GM23338 (cell line): ENCODE measurements at regions not wholly inside any gene's neighbourhood (a gene's known extent, or its start where the extent isn't known, plus 50 kb on each side); places are given as distances from the start of the nearest gene placed in this dataset.
A peak's percentile ranks its signal among the peaks of the same experiment; 100 is the strongest.

ENCODE experiments used
- ATAC-seq: fragments of 200-7000 bp; cut with Tn5 transposase; 3 replicates; pipeline ENCODE4 v1.9.1; 2020
- DNase-seq: peaks from one replicate; pipeline ENCODE4 v3.0.0-alpha.2; 2015; ENCODE audit warnings: low spot score
- H2AFZ ChIP-seq: fragments of 200-600 bp; sonication (generic); 2 replicates; pipeline ENCODE4 v1.8.0; 2016; ENCODE audit warnings: antibody characterized with exemption, mild to moderate bottlenecking, moderate library complexity
- H3F3A ChIP-seq: fragments of 200-600 bp; sonication (generic); replicated peaks from 2 replicates; pipeline ENCODE4 v1.8.0; 2017; ENCODE audit warnings: antibody characterized with exemption, mixed run types, low read depth
- H3K27ac ChIP-seq: fragments of 200-600 bp; sonication (generic); 2 replicates; pipeline ENCODE4 v1.6.1; 2016; ENCODE audit warnings: low read depth
- H3K27me3 ChIP-seq: fragments of 200-600 bp; sonication (generic); 2 replicates; pipeline ENCODE4 v1.8.0; 2016; ENCODE audit warnings: mild to moderate bottlenecking, mixed run types, moderate library complexity; ENCODE audit not compliant: insufficient read depth
- H3K36me3 ChIP-seq: fragments of 200-600 bp; sonication (generic); 2 replicates; pipeline ENCODE4 v1.8.0; 2016; ENCODE audit warnings: mild to moderate bottlenecking; ENCODE audit not compliant: insufficient read depth
- H3K4me1 ChIP-seq: fragments of 200-600 bp; sonication (generic); 2 replicates; pipeline ENCODE4 v1.8.0; 2016; ENCODE audit warnings: mild to moderate bottlenecking, moderate library complexity; ENCODE audit not compliant: insufficient read depth
- H3K4me2 ChIP-seq: fragments of 200-600 bp; sonication (generic); 2 replicates; pipeline ENCODE4 v1.7.1; 2017; ENCODE audit warnings: mixed run types
- H3K4me3 ChIP-seq: fragments of 200-600 bp; sonication (generic); 2 replicates; pipeline ENCODE4 v1.6.1; 2016; ENCODE audit warnings: mixed run types
- H3K79me2 ChIP-seq: fragments of 200-600 bp; sonication (generic); replicated peaks from 2 replicates; pipeline ENCODE4 v1.8.0; 2017; ENCODE audit warnings: mild to moderate bottlenecking; ENCODE audit not compliant: insufficient read depth
- H3K9me2 ChIP-seq: fragments of 200-600 bp; sonication (generic); 2 replicates; pipeline ENCODE4 v1.8.0; 2017; ENCODE audit not compliant: insufficient read depth
- H4K20me1 ChIP-seq: fragments of 200-600 bp; sonication (generic); replicated peaks from 2 replicates; pipeline ENCODE4 v1.8.0; 2017; ENCODE audit warnings: mild to moderate bottlenecking; ENCODE audit not compliant: insufficient read depth
- H3K27ac Mint-ChIP-seq: 2 replicates; pipeline ENCODE4 v1.8.0; 2020; ENCODE audit warnings: inconsistent platforms, mild to moderate bottlenecking, moderate library complexity, mixed read lengths
- H3K27me3 Mint-ChIP-seq: 3 replicates; pipeline ENCODE4 v1.8.0; 2022; ENCODE audit warnings: low read depth, mild to moderate bottlenecking, moderate library complexity, mixed read lengths, inconsistent platforms; ENCODE audit not compliant: insufficient read depth, poor library complexity
- H3K36me3 Mint-ChIP-seq: 3 replicates; pipeline ENCODE4 v1.8.0; 2021; ENCODE audit warnings: low read depth, mild to moderate bottlenecking, inconsistent platforms, moderate library complexity, mixed read lengths
- H3K4me1 Mint-ChIP-seq: 3 replicates; pipeline ENCODE4 v1.8.0; 2020; ENCODE audit warnings: mild to moderate bottlenecking, inconsistent platforms, mixed read lengths
- H3K4me3 Mint-ChIP-seq: 3 replicates; pipeline ENCODE4 v1.8.0; 2021; ENCODE audit warnings: moderate library complexity, mild to moderate bottlenecking, inconsistent platforms, mixed read lengths
- H3K9me3 Mint-ChIP-seq: 3 replicates; pipeline ENCODE4 v1.8.0; 2020; ENCODE audit warnings: moderate library complexity, mild to moderate bottlenecking, inconsistent platforms, mixed read lengths
- CREB1 ChIP-seq: fragments of 250-450 bp; sonication (Bioruptor Pico); IDR thresholded peaks from 2 replicates; pipeline ENCODE4 v1.5.0; 2020; ENCODE audit warnings: low read depth, mild to moderate bottlenecking, moderate library complexity
- EZH2 ChIP-seq: fragments of 200-600 bp; sonication (generic); IDR thresholded peaks from one replicate; pipeline ENCODE4 v1.8.0; 2017; ENCODE audit warnings: antibody characterized with exemption, mild to moderate bottlenecking, low read depth; ENCODE audit not compliant: unreplicated experiment
- EZH2phosphoT487 ChIP-seq: fragments of 200-600 bp; sonication (generic); IDR thresholded peaks from one replicate; pipeline ENCODE4 v1.8.1; 2018; ENCODE audit warnings: antibody characterized with exemption; ENCODE audit not compliant: unreplicated experiment
- POLR2AphosphoS5 ChIP-seq: IDR thresholded peaks from 2 replicates; pipeline ENCODE4 v1.6.1; 2016; ENCODE audit warnings: antibody characterized with exemption, low read depth
- REST ChIP-seq: IDR thresholded peaks from one replicate; pipeline ENCODE4 v1.6.1; 2018; ENCODE audit warnings: antibody characterized with exemption; ENCODE audit not compliant: unreplicated experiment
- STAT1 ChIP-seq: IDR thresholded peaks from one replicate; pipeline ENCODE4 v1.6.1; 2016; ENCODE audit warnings: antibody characterized with exemption; ENCODE audit not compliant: unreplicated experiment
- ZNF114 ChIP-seq: fragments of 250-450 bp; sonication (Bioruptor Pico); IDR thresholded peaks from 2 replicates; pipeline ENCODE4 v1.5.0; 2020; ENCODE audit warnings: mild to moderate bottlenecking, moderate library complexity
- ZNF331 ChIP-seq: fragments of 250-450 bp; sonication (Bioruptor Pico); IDR thresholded peaks from 2 replicates; pipeline ENCODE4 v1.5.0; 2020; ENCODE audit warnings: low read depth, mild to moderate bottlenecking, moderate library complexity
- TF ChIP-seq, protein P1 (sequence below), 2 experiments: fragments of 200-600 bp in 1 of 2; sonication (generic) in 1 of 2; conservative IDR thresholded peaks; 2 replicates each; pipeline versions ENCODE4 v1.5.1 to v1.6.1; 2016 to 2017; ENCODE audit warnings: antibody characterized with exemption in 2 of 2, low read depth in 2 of 2, mild to moderate bottlenecking in 2 of 2, moderate library complexity in 1 of 2
- TF ChIP-seq, protein P2 (sequence below): IDR thresholded peaks from 2 replicates; pipeline ENCODE4 v1.6.1; 2016; ENCODE audit warnings: antibody characterized with exemption

- Mint-ChIP-seq H3K9me3 (no peaks in the 10 kb centered on the region), H3K36me3 (no peaks in the 10 kb centered on the region), H3K27ac (no peak overlapping the region), H3K27me3 (peaks cover 6% of the 10 kb centered on the region), H3K4me1 (peaks cover 9% of the 10 kb centered on the region), H3K4me3 (no peak overlapping the region)
- Histone ChIP-seq H3K4me3 (no peak overlapping the region), H4K20me1 (no peaks in the 10 kb centered on the region), H3K4me1 (no peaks in the 10 kb centered on the region), H3K36me3 (no peaks in the 10 kb centered on the region), H3F3A (no peaks in the 10 kb centered on the region), H3K79me2 (no peaks in the 10 kb centered on the region), H3K27ac (no peak overlapping the region), H3K9me2 (no peaks in the 10 kb centered on the region), H3K4me2 (no peak overlapping the region), H2AFZ (no peak overlapping the region), H3K27me3 (no peaks in the 10 kb centered on the region)
- TF ChIP-seq ZNF331, result no peak
- no peak for TF ChIP-seq EZH2phosphoT487
- no peak for TF ChIP-seq STAT1
- DNase-seq (no peak), ATAC-seq (no peak)
Observed at GRCh38 chr13:76017861-76018556, 381.9 kb downstream of the LMO7 start.

DNA sequence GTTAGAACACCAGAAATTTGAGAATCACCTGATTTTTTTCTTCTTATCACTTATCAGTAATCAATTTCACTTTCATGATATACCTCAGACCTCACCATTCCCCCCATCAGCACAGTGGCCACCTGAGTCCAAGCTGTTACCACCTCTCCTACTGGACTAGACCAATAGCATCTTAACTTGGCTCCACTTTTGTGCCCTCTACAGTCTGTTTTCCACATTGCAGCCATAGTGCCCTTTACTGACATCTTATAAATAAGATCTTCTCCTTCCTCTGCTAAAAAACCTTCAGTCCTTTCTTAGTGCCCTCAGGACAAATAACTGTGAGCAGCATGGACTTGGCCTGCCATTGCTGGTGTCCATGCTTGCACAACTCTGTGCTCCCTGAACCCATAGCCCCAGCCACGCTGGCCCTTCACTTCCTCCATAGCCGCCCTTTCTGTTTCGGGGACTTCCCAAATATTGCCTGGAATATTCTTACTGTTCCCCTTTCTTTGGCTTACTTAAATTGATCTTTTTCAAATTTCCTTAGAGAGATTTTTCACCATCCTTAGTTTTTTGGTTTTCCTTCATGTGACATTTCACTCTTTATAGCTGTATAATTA lies 380.8 kb downstream of the LMO7 start:
- Mint-ChIP-seq H3K4me3 (no peak overlapping the region), H3K4me1 (peaks cover 9% of the 10 kb centered on the region), H3K27ac (no peak overlapping the region), H3K27me3 (peaks cover 6% of the 10 kb centered on the region), H3K9me3 (no peaks in the 10 kb centered on the region), H3K36me3 (no peaks in the 10 kb centered on the region)
- Histone ChIP-seq H3K4me2 (no peak overlapping the region), H3F3A (no peaks in the 10 kb centered on the region), H3K36me3 (no peaks in the 10 kb centered on the region), H3K27me3 (no peaks in the 10 kb centered on the region), H4K20me1 (no peaks in the 10 kb centered on the region), H3K9me2 (no peaks in the 10 kb centered on the region), H2AFZ (no peak overlapping the region), H3K79me2 (no peaks in the 10 kb centered on the region), H3K27ac (no peak overlapping the region), H3K4me3 (no peak overlapping the region), H3K4me1 (no peaks in the 10 kb centered on the region)
- TF ChIP-seq, protein P1, sequence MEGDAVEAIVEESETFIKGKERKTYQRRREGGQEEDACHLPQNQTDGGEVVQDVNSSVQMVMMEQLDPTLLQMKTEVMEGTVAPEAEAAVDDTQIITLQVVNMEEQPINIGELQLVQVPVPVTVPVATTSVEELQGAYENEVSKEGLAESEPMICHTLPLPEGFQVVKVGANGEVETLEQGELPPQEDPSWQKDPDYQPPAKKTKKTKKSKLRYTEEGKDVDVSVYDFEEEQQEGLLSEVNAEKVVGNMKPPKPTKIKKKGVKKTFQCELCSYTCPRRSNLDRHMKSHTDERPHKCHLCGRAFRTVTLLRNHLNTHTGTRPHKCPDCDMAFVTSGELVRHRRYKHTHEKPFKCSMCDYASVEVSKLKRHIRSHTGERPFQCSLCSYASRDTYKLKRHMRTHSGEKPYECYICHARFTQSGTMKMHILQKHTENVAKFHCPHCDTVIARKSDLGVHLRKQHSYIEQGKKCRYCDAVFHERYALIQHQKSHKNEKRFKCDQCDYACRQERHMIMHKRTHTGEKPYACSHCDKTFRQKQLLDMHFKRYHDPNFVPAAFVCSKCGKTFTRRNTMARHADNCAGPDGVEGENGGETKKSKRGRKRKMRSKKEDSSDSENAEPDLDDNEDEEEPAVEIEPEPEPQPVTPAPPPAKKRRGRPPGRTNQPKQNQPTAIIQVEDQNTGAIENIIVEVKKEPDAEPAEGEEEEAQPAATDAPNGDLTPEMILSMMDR (conservative IDR thresholded peaks at IDR 0.05; ENCODE audit: low read depth in 2 of 2), result peak; percentile 67 to 78
- TF ChIP-seq POLR2AphosphoS5, result no peak
- ATAC-seq (peak; percentile 59), DNase-seq (peak; percentile 80)

- no peaks in the 10 kb centered on the region for H3K36me3 Mint-ChIP-seq
- H2AFZ ChIP-seq, result no peak overlapping the region
- H3K4me1 Mint-ChIP-seq, result peaks cover 6% of the 10 kb centered on the region
- no peak overlapping the region for H3K4me3 Mint-ChIP-seq
- ATAC-seq, result no peak
- no peak for DNase-seq
- no peaks in the 10 kb centered on the region for H3K9me3 Mint-ChIP-seq
- H3K4me3 ChIP-seq, result no peak overlapping the region
- no peaks in the 10 kb centered on the region for H3F3A ChIP-seq
- H3K27me3 Mint-ChIP-seq, result peaks cover 2% of the 10 kb centered on the region
- no peaks in the 10 kb centered on the region for H3K4me1 ChIP-seq
- H3K9me2 ChIP-seq, result no peaks in the 10 kb centered on the region
- H3K4me2 ChIP-seq, result no peak overlapping the region
- no peak overlapping the region for H3K27ac Mint-ChIP-seq
- no peak overlapping the region for H3K27ac ChIP-seq
- no peaks in the 10 kb centered on the region for H3K27me3 ChIP-seq
- no peaks in the 10 kb centered on the region for H4K20me1 ChIP-seq
- H3K36me3 ChIP-seq, result no peaks in the 10 kb centered on the region
- no peaks in the 10 kb centered on the region for H3K79me2 ChIP-seq
- TF ChIP-seq, protein P2, sequence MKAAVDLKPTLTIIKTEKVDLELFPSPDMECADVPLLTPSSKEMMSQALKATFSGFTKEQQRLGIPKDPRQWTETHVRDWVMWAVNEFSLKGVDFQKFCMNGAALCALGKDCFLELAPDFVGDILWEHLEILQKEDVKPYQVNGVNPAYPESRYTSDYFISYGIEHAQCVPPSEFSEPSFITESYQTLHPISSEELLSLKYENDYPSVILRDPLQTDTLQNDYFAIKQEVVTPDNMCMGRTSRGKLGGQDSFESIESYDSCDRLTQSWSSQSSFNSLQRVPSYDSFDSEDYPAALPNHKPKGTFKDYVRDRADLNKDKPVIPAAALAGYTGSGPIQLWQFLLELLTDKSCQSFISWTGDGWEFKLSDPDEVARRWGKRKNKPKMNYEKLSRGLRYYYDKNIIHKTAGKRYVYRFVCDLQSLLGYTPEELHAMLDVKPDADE, result no peak
- TF ChIP-seq CREB1 (CRISPR knock-in tag) (no peak), REST (no peak), EZH2phosphoT487 (no peak), EZH2 (no peak), ZNF114 (CRISPR knock-in tag) (no peak)
Observed at GRCh38 chr13:76014406-76015318, 378.5 kb downstream of the LMO7 start.
